Stomach (tissue), 8 donors: ENCODE measurements at regions not wholly inside any gene's neighbourhood (a gene's known extent, or its start where the extent isn't known, plus 50 kb on each side); places are given as distances from the start of the nearest gene placed in this dataset.

Experiments
- DNase-seq, 2 donors: peaks; one replicate each; pipeline versions ENCODE4 v3.0.0 to v3.0.0-alpha.2; 2013 to 2019
- H3K27ac ChIP-seq, 5 donors: fragments of 200-600 bp in 4 of 5; sonication (generic) in 4 of 5; one replicate each; pipeline ENCODE4 v1.5.1; 2013 to 2019; ENCODE audit warnings: mild to moderate bottlenecking in 1 of 5, moderate library complexity in 1 of 5
- H3K27me3 ChIP-seq, 3 donors: fragments of 200-600 bp; sonication (generic); one replicate each; pipeline ENCODE4 v1.5.1; 2017 to 2019; ENCODE audit warnings: mixed run types in 1 of 3
- H3K36me3 ChIP-seq, 4 donors: fragments of 200-600 bp; sonication (generic); 1 replicate in 3 of 4; 2 replicates in 1 of 4; pipeline ENCODE4 v1.5.1; 2016 to 2019
- H3K4me1 ChIP-seq, 4 donors: fragments of 200-600 bp; sonication (generic); one replicate each; pipeline ENCODE4 v1.5.1; 2016 to 2019
- H3K4me3 ChIP-seq, 4 donors: fragments of 200-600 bp; sonication (generic) in 3 of 4; one replicate each; pipeline ENCODE4 v1.5.1; 2016 to 2019; ENCODE audit warnings: mild to moderate bottlenecking in 1 of 4
- H3K9me3 ChIP-seq, 4 donors: fragments of 200-600 bp; sonication (generic); one replicate each; pipeline ENCODE4 v1.5.1; 2016 to 2019
- CTCF ChIP-seq, 7 experiments: fragments of 450-650 bp in 4 of 7; fragments of 200-600 bp in 3 of 7; sonication (generic) in 3 of 7; IDR thresholded peaks; one replicate each; pipeline ENCODE4 v1.5.1; 2016 to 2019; ENCODE audit warnings: antibody characterized with exemption in 7 of 7, control low read depth in 2 of 7, mild to moderate bottlenecking in 1 of 7
- EP300 ChIP-seq: sonication (generic); formaldehyde crosslinking; IDR thresholded peaks from one replicate; pipeline ENCODE4 v1.6.1; 2017; ENCODE audit warnings: antibody characterized with exemption
- POLR2A ChIP-seq, 4 donors: fragments of 450-650 bp; IDR thresholded peaks; one replicate each; pipeline ENCODE4 v1.6.1; 2016; ENCODE audit warnings: antibody characterized with exemption in 4 of 4, control low read depth in 2 of 4, mild to moderate bottlenecking in 1 of 4, moderate library complexity in 1 of 4
- POLR2AphosphoS5 ChIP-seq, 3 donors: sonication (generic); formaldehyde crosslinking; IDR thresholded peaks; one replicate each; pipeline ENCODE4 v1.6.1; 2016; ENCODE audit warnings: antibody characterized with exemption in 3 of 3
- WGBS, 5 donors: extraction: QIAGEN DNeasy Blood & Tissue Kit in 3 of 5; methylation state at CpG; one replicate each; pipeline versions ENCODE4 v1.1.5 to v1.1.7; 2013 to 2018; 5-methylcytosine and 5-hydroxymethylcytosine counted together
- intact Hi-C: fragments of 100-400 bp; cut with DNase I; formaldehyde crosslinking; loops from one replicate; pipeline ENCODE4 v1.15.1; 2023; ENCODE audit warnings: low total_unique reads
- donor health status: healthy with polysubstance abuse.
- donor health status: Bipolar disorder and iron deficiency.
- donor health status: healthy.

- no peak for TF ChIP-seq POLR2A (IDR thresholded peaks at IDR 0.05)
- TF ChIP-seq EP300, result no peak
- no peaks in the 10 kb centered on the region for H3K36me3 ChIP-seq
- no peaks in the 10 kb centered on the region for H3K27me3 ChIP-seq
- H3K4me1 ChIP-seq, result no peaks in the 10 kb centered on the region
- H3K4me3 ChIP-seq, result no peak overlapping the region
- intact Hi-C loops, result no loop called here
- H3K9me3 ChIP-seq, result no peaks in the 10 kb centered on the region
- DNase-seq, result no peak
- H3K27ac ChIP-seq, result no peak overlapping the region
Observed at GRCh38 chr12:84676787-84677186, 235.8 kb downstream of the SLC6A15 start.

GRCh38 chr12:84661786-84662185 lies 250.8 kb downstream of the SLC6A15 start:
- intact Hi-C loops, result no loop called here
- no peaks in the 10 kb centered on the region for H3K27me3 ChIP-seq
- no peak overlapping the region for H3K4me3 ChIP-seq
- TF ChIP-seq POLR2A (IDR thresholded peaks at IDR 0.05) (no peak), POLR2AphosphoS5 (IDR thresholded peaks at IDR 0.05) (no peak), CTCF (IDR thresholded peaks at IDR 0.05) (no peak), EP300 (no peak)
- no peak for DNase-seq
- H3K36me3 ChIP-seq, result no peaks in the 10 kb centered on the region
- H3K9me3 ChIP-seq, result no peaks in the 10 kb centered on the region
- no peaks in the 10 kb centered on the region for H3K4me1 ChIP-seq
- H3K27ac ChIP-seq, result no peak overlapping the region

- TF ChIP-seq CTCF (IDR thresholded peaks at IDR 0.05) (no peak), EP300 (no peak), POLR2AphosphoS5 (IDR thresholded peaks at IDR 0.05) (no peak), POLR2A (IDR thresholded peaks at IDR 0.05) (no peak)
- Histone ChIP-seq H3K36me3 (no peaks in the 10 kb centered on the region), H3K9me3 (no peaks in the 10 kb centered on the region), H3K4me3 (no peak overlapping the region), H3K27me3 (no peaks in the 10 kb centered on the region), H3K27ac (no peak overlapping the region), H3K4me1 (no peaks in the 10 kb centered on the region)
- WGBS, 5 donors, result 44 to 78% (median 68%) methylated on average over 1 of the region's 1 CpG
- intact Hi-C loops, result no loop called here
- peak in 1 of 2 donors; percentile 7 for DNase-seq
Observed at GRCh38 chr12:84660139-84660538, 252.5 kb downstream of the SLC6A15 start.

- Histone ChIP-seq H3K36me3 (no peaks in the 10 kb centered on the region), H3K4me3 (no peak overlapping the region), H3K4me1 (no peaks in the 10 kb centered on the region), H3K27ac (no peak overlapping the region), H3K9me3 (no peaks in the 10 kb centered on the region), H3K27me3 (no peaks in the 10 kb centered on the region)
- 26 to 45% (median 36%) methylated on average over 2 of the region's 2 CpGs for WGBS, 5 donors
- TF ChIP-seq EP300 (no peak), POLR2A (IDR thresholded peaks at IDR 0.05) (no peak), CTCF (IDR thresholded peaks at IDR 0.05) (no peak), POLR2AphosphoS5 (IDR thresholded peaks at IDR 0.05) (no peak)
- no peak for DNase-seq
- intact Hi-C loops, result no loop called here
Observed at GRCh38 chr12:84658877-84659276, 253.7 kb downstream of the SLC6A15 start.

GRCh38 chr12:84656705-84657104 lies 255.9 kb downstream of the SLC6A15 start:
- 35 to 44% (median 42%) methylated on average over 3 of the region's 3 CpGs for WGBS, 5 donors
- intact Hi-C loops, result no loop called here
- no peaks in the 10 kb centered on the region for H3K9me3 ChIP-seq
- H3K27ac ChIP-seq, result no peak overlapping the region
- no peak for DNase-seq
- H3K36me3 ChIP-seq, result no peaks in the 10 kb centered on the region
- H3K27me3 ChIP-seq, result no peaks in the 10 kb centered on the region
- no peak overlapping the region for H3K4me3 ChIP-seq
- no peaks in the 10 kb centered on the region for H3K4me1 ChIP-seq
- TF ChIP-seq POLR2A (IDR thresholded peaks at IDR 0.05) (no peak), CTCF (IDR thresholded peaks at IDR 0.05) (no peak), EP300 (no peak), POLR2AphosphoS5 (IDR thresholded peaks at IDR 0.05) (no peak)
